Aorta (tissue), 5 donors: ENCODE measurements at regions not wholly inside any gene's neighbourhood (a gene's known extent, or its start where the extent isn't known, plus 50 kb on each side); places are given as distances from the start of the nearest gene placed in this dataset.
"Not testable (repeated sequence)": the region's sequence is repeated elsewhere in the genome, so short reads cannot be mapped to it uniquely, and the experiment has no call there.

Source experiments
- ATAC-seq: fragments of 200-7000 bp; cut with Tn5 transposase; one replicate; pipeline ENCODE4 v1.9.1; 2022; ENCODE audit warnings: moderate library complexity; ENCODE audit not compliant: low FRiP score
- DNase-seq, 2 donors: peaks; one replicate each; pipeline ENCODE4 v3.0.0-alpha.2; 2020
- H3K27ac ChIP-seq, 2 donors: one replicate each; pipeline ENCODE4 v1.5.1; 2013; ENCODE audit warnings: low read length in 2 of 2, mild to moderate bottlenecking in 2 of 2, moderate library complexity in 2 of 2, control low read depth in 1 of 2, inconsistent platforms in 1 of 2, low read depth in 1 of 2
- H3K27me3 ChIP-seq, 2 donors: one replicate each; pipeline ENCODE4 v1.6.1; 2013; ENCODE audit warnings: control low read depth in 1 of 2, low read length in 1 of 2, mild to moderate bottlenecking in 1 of 2, moderate library complexity in 1 of 2; ENCODE audit not compliant: insufficient read depth in 2 of 2, control insufficient read depth in 1 of 2
- H3K36me3 ChIP-seq, 2 donors: one replicate each; pipeline ENCODE4 v1.6.1; 2013; ENCODE audit warnings: control low read depth in 1 of 2, low read length in 1 of 2, mild to moderate bottlenecking in 1 of 2; ENCODE audit not compliant: insufficient read depth in 2 of 2, control insufficient read depth in 1 of 2
- H3K4me1 ChIP-seq, 2 donors: one replicate each; pipeline ENCODE4 v1.6.1; 2013; ENCODE audit warnings: low read length in 2 of 2, control low read depth in 1 of 2, mild to moderate bottlenecking in 1 of 2, moderate library complexity in 1 of 2; ENCODE audit not compliant: insufficient read depth in 2 of 2, control insufficient read depth in 1 of 2
- H3K4me3 ChIP-seq, 2 donors: one replicate each; pipeline ENCODE4 v1.5.1; 2013; ENCODE audit warnings: low read length in 2 of 2, control low read depth in 1 of 2, mild to moderate bottlenecking in 1 of 2
- H3K9me3 ChIP-seq: one replicate; pipeline ENCODE4 v1.6.1; 2013; ENCODE audit warnings: mild to moderate bottlenecking, low read length; ENCODE audit not compliant: control insufficient read depth
- WGBS, 2 donors: extraction: QIAGEN DNeasy Blood & Tissue Kit; methylation state at CpG; one replicate each; pipeline ENCODE4 v1.1.7; 2013; 5-methylcytosine and 5-hydroxymethylcytosine counted together
- intact Hi-C, 2 donors: fragments of 100-400 bp; cut with DNase I; formaldehyde crosslinking; loops; one replicate each; pipeline versions ENCODE4 v1.14.2 to v1.15.0; 2022
- donor health status: healthy with polysubstance abuse.
- donor health status: Bipolar disorder and iron deficiency.
- donor health status: DM: no; HTN: no; CAD: no.
- donor health status: DM: no; HTN: no; CAD: no.
- donor health status: DM: yes; HTN: yes; CAD: no.

GRCh38 chr4:116544946-116545345 lies 540.4 kb downstream of the TRAM1L1 start:
- Histone ChIP-seq H3K4me1 (no peaks in the 10 kb centered on the region), H3K36me3 (no peaks in the 10 kb centered on the region), H3K27ac (no peak overlapping the region), H3K9me3 (peaks cover 1% of the 10 kb centered on the region), H3K27me3 (peaks cover 0 to 1% of the 10 kb centered on the region in 2 donors), H3K4me3 (no peak overlapping the region)
- DNase-seq (no peak), ATAC-seq (no peak)
- 69 to 74% methylated on average over 1 of the region's 1 CpG for WGBS, 2 donors
- intact Hi-C loops: no loop called here

- no peak overlapping the region for H3K4me3 ChIP-seq
- H3K27me3 ChIP-seq: no peaks in the 10 kb centered on the region
- no peaks in the 10 kb centered on the region for H3K4me1 ChIP-seq
- intact Hi-C loops: no loop called here
- H3K36me3 ChIP-seq: no peaks in the 10 kb centered on the region
- H3K27ac ChIP-seq: no peak overlapping the region
- 90 to 94% methylated on average over 3 of the region's 3 CpGs for WGBS, 2 donors
- ATAC-seq (no peak), DNase-seq (no peak)
- peaks cover 1% of the 10 kb centered on the region for H3K9me3 ChIP-seq
These were observed 545.6 kb downstream of the TRAM1L1 start for GRCh38 chr4:116539744-116540143.

GRCh38 chr4:116537828-116538227 lies 547.5 kb downstream of the TRAM1L1 start:
- Histone ChIP-seq H3K27ac (no peak overlapping the region), H3K4me3 (no peak overlapping the region), H3K4me1 (no peaks in the 10 kb centered on the region), H3K9me3 (no peaks in the 10 kb centered on the region), H3K27me3 (no peaks in the 10 kb centered on the region), H3K36me3 (no peaks in the 10 kb centered on the region)
- no peak for ATAC-seq
- no peak for DNase-seq
- intact Hi-C loops: no loop called here

- H3K9me3 ChIP-seq, ATAC-seq, intact Hi-C loops, DNase-seq, H3K4me3 ChIP-seq, H3K36me3 ChIP-seq, H3K27me3 ChIP-seq, H3K27ac ChIP-seq, H3K4me1 ChIP-seq: not testable (repeated sequence)
- WGBS, 2 donors: 91 to 93% methylated on average over 6 of the region's 6 CpGs
These were observed 549.4 kb downstream of the TRAM1L1 start for GRCh38 chr4:116536024-116536423.

GRCh38 chr4:116531870-116532269 lies 553.5 kb downstream of the TRAM1L1 start:
- 26 to 28% methylated on average over 5 of the region's 5 CpGs for WGBS, 2 donors
- intact Hi-C loops: no loop called here

GRCh38 chr4:116531026-116531425 lies 554.4 kb downstream of the TRAM1L1 start:
- WGBS, 2 donors: 80 to 91% methylated on average over 3 of the region's 3 CpGs
- Histone ChIP-seq H3K4me1 (no peaks in the 10 kb centered on the region), H3K27ac (no peak overlapping the region), H3K36me3 (no peaks in the 10 kb centered on the region), H3K4me3 (no peak overlapping the region), H3K27me3 (no peaks in the 10 kb centered on the region), H3K9me3 (no peaks in the 10 kb centered on the region)
- DNase-seq: no peak
- intact Hi-C loops: no loop called here
- ATAC-seq: no peak

More at GRCh38 chr4:116531870-116532269, 553.5 kb downstream of the TRAM1L1 start:
- Histone ChIP-seq H3K4me1 (no peaks in the 10 kb centered on the region), H3K27me3 (no peaks in the 10 kb centered on the region), H3K36me3 (no peaks in the 10 kb centered on the region), H3K9me3 (no peaks in the 10 kb centered on the region), H3K4me3 (no peak overlapping the region), H3K27ac (no peak overlapping the region)
- ATAC-seq (no peak), DNase-seq (no peak)

- no peak for ATAC-seq
- no peaks in the 10 kb centered on the region for H3K27me3 ChIP-seq
- H3K27ac ChIP-seq: no peak overlapping the region
- DNase-seq: no peak
- no peaks in the 10 kb centered on the region for H3K9me3 ChIP-seq
- WGBS, 2 donors: 14 to 40% methylated on average over 2 of the region's 2 CpGs
- intact Hi-C loops: no loop called here
- no peaks in the 10 kb centered on the region for H3K4me1 ChIP-seq
- H3K36me3 ChIP-seq: no peaks in the 10 kb centered on the region
- no peak overlapping the region for H3K4me3 ChIP-seq
These were observed 555.3 kb downstream of the TRAM1L1 start for GRCh38 chr4:116530048-116530447.

- DNase-seq (no peak), ATAC-seq (no peak)
- intact Hi-C loops: no loop called here
- no peaks in the 10 kb centered on the region for H3K4me1 ChIP-seq
- no peak overlapping the region for H3K4me3 ChIP-seq
- H3K27ac ChIP-seq: no peak overlapping the region
- H3K36me3 ChIP-seq: no peaks in the 10 kb centered on the region
- no peaks in the 10 kb centered on the region for H3K27me3 ChIP-seq
- H3K9me3 ChIP-seq: no peaks in the 10 kb centered on the region
- WGBS, 2 donors: 93 to 97% methylated on average over 1 of the region's 1 CpG
These were observed 556.2 kb downstream of the TRAM1L1 start for GRCh38 chr4:116529129-116529528.

GRCh38 chr4:116522922-116523321 lies 562.5 kb downstream of the TRAM1L1 start:
- Histone ChIP-seq H3K4me1 (no peaks in the 10 kb centered on the region), H3K9me3 (peaks cover 2% of the 10 kb centered on the region), H3K27me3 (no peaks in the 10 kb centered on the region), H3K4me3 (no peak overlapping the region), H3K36me3 (no peaks in the 10 kb centered on the region), H3K27ac (no peak overlapping the region)
- no peak for DNase-seq
- no peak for ATAC-seq
- intact Hi-C loops: no loop called here
